IMR-90 (cell line): ENCODE measurements at regions not wholly inside any gene's neighbourhood (a gene's known extent, or its start where the extent isn't known, plus 50 kb on each side); places are given as distances from the start of the nearest gene placed in this dataset.

Experiments
- BHLHE40 ChIP-seq: fragments of 150-350 bp; IDR thresholded peaks from 2 replicates; pipeline ENCODE4 v1.6.1; 2016; ENCODE audit warnings: mild to moderate bottlenecking, low read depth, low read length
- CHD1 ChIP-seq: IDR thresholded peaks from 2 replicates; pipeline ENCODE4 v1.6.1; 2012; ENCODE audit warnings: low read depth, low read length, improper control_type of control experiment
- FOS ChIP-seq: fragments of 150-350 bp; IDR thresholded peaks from 2 replicates; pipeline ENCODE4 v1.6.1; 2016; ENCODE audit warnings: low read depth, low read length
- MXI1 ChIP-seq: IDR thresholded peaks from 2 replicates; pipeline ENCODE4 v1.6.1; 2012; ENCODE audit warnings: low read depth, mild to moderate bottlenecking, low read length, moderate library complexity, borderline replicate concordance
- NFE2L2 ChIP-seq: fragments of 150-350 bp; IDR thresholded peaks from 2 replicates; pipeline ENCODE4 v1.6.1; 2016; ENCODE audit warnings: low read depth, mild to moderate bottlenecking, low read length
- POLR2A ChIP-seq: IDR thresholded peaks from 2 replicates; pipeline ENCODE4 v1.6.1; 2012; ENCODE audit warnings: mild to moderate bottlenecking, low read depth, low read length
- RAD21 ChIP-seq: IDR thresholded peaks from 2 replicates; pipeline ENCODE4 v1.6.1; 2012; ENCODE audit warnings: low read length, improper control_type of control experiment
- RFX5 ChIP-seq: IDR thresholded peaks from 2 replicates; pipeline ENCODE4 v1.8.0; 2012; ENCODE audit warnings: low read depth, mild to moderate bottlenecking, low read length, moderate library complexity
- SMC3 ChIP-seq: fragments of 150-350 bp; IDR thresholded peaks from 2 replicates; pipeline ENCODE4 v1.6.1; 2016; ENCODE audit warnings: low read depth, mild to moderate bottlenecking, antibody characterized with exemption, low read length, moderate library complexity
- TF ChIP-seq, protein P1 (sequence below): conservative IDR thresholded peaks from 2 replicates; pipeline ENCODE4 v1.5.1; 2012; ENCODE audit warnings: mild to moderate bottlenecking, low read depth, low read length, improper control_type of control experiment
- TF ChIP-seq, protein P2 (sequence below): fragments of 150-350 bp; IDR thresholded peaks from 2 replicates; pipeline ENCODE4 v1.6.1; 2017; ENCODE audit warnings: mild to moderate bottlenecking, antibody characterized with exemption, low read length, low read depth
- TF ChIP-seq, protein P3 (sequence below): fragments of 150-350 bp; IDR thresholded peaks from 2 replicates; pipeline ENCODE4 v1.6.1; 2016; ENCODE audit warnings: low read depth, mild to moderate bottlenecking, low read length, moderate library complexity, borderline replicate concordance

GRCh38 chr17:14797021-14797420, 468.1 kb downstream of the PMP22 start:
- TF ChIP-seq, protein P1, sequence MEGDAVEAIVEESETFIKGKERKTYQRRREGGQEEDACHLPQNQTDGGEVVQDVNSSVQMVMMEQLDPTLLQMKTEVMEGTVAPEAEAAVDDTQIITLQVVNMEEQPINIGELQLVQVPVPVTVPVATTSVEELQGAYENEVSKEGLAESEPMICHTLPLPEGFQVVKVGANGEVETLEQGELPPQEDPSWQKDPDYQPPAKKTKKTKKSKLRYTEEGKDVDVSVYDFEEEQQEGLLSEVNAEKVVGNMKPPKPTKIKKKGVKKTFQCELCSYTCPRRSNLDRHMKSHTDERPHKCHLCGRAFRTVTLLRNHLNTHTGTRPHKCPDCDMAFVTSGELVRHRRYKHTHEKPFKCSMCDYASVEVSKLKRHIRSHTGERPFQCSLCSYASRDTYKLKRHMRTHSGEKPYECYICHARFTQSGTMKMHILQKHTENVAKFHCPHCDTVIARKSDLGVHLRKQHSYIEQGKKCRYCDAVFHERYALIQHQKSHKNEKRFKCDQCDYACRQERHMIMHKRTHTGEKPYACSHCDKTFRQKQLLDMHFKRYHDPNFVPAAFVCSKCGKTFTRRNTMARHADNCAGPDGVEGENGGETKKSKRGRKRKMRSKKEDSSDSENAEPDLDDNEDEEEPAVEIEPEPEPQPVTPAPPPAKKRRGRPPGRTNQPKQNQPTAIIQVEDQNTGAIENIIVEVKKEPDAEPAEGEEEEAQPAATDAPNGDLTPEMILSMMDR = no peak
- TF ChIP-seq POLR2A (no peak), RAD21 (no peak), SMC3 (no peak), RFX5 (no peak), NFE2L2 (no peak), CHD1 (no peak), BHLHE40 (no peak), MXI1 (no peak), FOS (no peak)
- TF ChIP-seq, protein P2, sequence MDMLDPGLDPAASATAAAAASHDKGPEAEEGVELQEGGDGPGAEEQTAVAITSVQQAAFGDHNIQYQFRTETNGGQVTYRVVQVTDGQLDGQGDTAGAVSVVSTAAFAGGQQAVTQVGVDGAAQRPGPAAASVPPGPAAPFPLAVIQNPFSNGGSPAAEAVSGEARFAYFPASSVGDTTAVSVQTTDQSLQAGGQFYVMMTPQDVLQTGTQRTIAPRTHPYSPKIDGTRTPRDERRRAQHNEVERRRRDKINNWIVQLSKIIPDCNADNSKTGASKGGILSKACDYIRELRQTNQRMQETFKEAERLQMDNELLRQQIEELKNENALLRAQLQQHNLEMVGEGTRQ = no peak
- TF ChIP-seq, protein P3, sequence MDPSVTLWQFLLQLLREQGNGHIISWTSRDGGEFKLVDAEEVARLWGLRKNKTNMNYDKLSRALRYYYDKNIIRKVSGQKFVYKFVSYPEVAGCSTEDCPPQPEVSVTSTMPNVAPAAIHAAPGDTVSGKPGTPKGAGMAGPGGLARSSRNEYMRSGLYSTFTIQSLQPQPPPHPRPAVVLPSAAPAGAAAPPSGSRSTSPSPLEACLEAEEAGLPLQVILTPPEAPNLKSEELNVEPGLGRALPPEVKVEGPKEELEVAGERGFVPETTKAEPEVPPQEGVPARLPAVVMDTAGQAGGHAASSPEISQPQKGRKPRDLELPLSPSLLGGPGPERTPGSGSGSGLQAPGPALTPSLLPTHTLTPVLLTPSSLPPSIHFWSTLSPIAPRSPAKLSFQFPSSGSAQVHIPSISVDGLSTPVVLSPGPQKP = no peak
